MG63 (cell line): ENCODE measurements at regions not wholly inside any gene's neighbourhood (a gene's known extent, or its start where the extent isn't known, plus 50 kb on each side); places are given as distances from the start of the nearest gene placed in this dataset.

Source experiments
- DNase-seq: peaks from one replicate; pipeline ENCODE4 v3.0.0-alpha.2; 2020
- H3K27me3 ChIP-seq: fragments of 250-450 bp; sonication (Bioruptor Pico); 2 replicates; pipeline ENCODE4 v1.5.1; 2020; ENCODE audit warnings: mild to moderate bottlenecking, moderate library complexity
- H3K36me3 ChIP-seq: fragments of 250-450 bp; sonication (Bioruptor Pico); 2 replicates; pipeline ENCODE4 v1.5.1; 2020; ENCODE audit warnings: mild to moderate bottlenecking, moderate library complexity
- H3K4me3 ChIP-seq: fragments of 250-450 bp; sonication (Bioruptor Pico); 2 replicates; pipeline ENCODE4 v1.5.1; 2020; ENCODE audit warnings: mild to moderate bottlenecking, moderate library complexity
- H3K9me3 ChIP-seq: fragments of 250-450 bp; sonication (Bioruptor Pico); 2 replicates; pipeline ENCODE4 v1.5.1; 2020; ENCODE audit warnings: mild to moderate bottlenecking, moderate library complexity

DNA sequence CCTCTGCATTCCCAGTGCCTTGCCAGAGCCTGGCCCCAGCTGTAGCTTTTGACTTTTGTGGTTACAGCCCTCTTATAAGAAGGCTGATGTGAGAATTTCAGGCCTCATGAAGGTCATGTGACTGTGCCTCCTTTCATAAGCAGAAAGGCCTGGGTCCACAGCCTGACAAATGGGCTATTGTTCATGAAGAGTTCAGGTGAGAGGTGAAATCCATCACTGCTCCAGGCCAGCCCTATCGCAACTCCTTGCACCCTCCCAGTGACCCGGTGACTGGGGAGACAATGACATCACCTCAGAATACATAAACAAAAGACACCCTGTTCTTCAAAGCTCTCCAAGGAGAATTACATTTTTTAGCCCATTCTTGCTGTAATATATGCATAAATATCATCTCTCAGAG is 321.5 kb downstream of the PCNX1 start:
- DNase-seq, result no peak
- H3K9me3 ChIP-seq, result no peaks in the 10 kb centered on the region
- no peaks in the 10 kb centered on the region for H3K27me3 ChIP-seq
- no peaks in the 10 kb centered on the region for H3K36me3 ChIP-seq
- H3K4me3 ChIP-seq, result no peak overlapping the region

DNA sequence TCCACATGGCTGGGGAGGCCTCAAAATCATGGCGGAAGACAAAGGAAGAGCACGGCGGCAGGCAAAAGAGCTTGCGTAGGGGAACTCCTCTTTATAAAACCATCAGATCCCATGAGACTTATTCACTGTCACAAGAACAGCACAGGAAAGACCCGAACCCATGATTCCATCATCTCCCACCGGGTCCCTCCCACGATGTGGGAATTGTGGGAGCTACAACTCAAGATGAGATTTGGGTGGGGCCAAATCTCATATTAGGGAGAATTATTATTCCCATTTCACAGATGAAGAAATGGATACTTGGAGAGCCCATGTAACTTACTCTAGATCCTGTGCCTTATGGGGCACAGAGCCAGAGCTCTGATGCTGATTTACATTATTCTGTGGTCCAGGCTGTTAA is 322.6 kb downstream of the PCNX1 start:
- H3K27me3 ChIP-seq, result no peaks in the 10 kb centered on the region
- no peaks in the 10 kb centered on the region for H3K36me3 ChIP-seq
- H3K4me3 ChIP-seq, result no peak overlapping the region
- no peaks in the 10 kb centered on the region for H3K9me3 ChIP-seq
- no peak for DNase-seq

DNA sequence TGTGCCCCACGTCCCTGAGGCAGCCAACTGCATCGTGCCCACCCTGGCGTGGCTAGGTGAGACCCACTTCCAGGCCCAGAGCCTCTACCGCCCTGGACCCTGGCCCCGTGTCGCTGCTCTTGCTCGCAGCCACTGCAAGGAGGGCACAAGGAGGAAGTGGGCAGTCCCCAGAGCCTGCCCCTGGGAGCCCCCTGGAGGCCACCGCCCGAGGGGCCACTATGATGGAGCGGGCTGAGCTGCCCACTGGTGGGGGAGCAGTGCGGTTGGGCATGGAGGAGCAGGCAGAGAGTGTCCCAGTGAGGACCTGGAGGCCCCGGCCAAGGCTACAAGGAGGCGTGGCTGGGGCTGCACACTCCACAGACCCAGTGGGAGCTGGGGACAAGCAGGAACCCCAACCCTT is 323.6 kb downstream of the PCNX1 start:
- Histone ChIP-seq H3K4me3 (no peak overlapping the region), H3K27me3 (no peaks in the 10 kb centered on the region), H3K9me3 (no peaks in the 10 kb centered on the region), H3K36me3 (no peaks in the 10 kb centered on the region)
- DNase-seq, result no peak

DNA sequence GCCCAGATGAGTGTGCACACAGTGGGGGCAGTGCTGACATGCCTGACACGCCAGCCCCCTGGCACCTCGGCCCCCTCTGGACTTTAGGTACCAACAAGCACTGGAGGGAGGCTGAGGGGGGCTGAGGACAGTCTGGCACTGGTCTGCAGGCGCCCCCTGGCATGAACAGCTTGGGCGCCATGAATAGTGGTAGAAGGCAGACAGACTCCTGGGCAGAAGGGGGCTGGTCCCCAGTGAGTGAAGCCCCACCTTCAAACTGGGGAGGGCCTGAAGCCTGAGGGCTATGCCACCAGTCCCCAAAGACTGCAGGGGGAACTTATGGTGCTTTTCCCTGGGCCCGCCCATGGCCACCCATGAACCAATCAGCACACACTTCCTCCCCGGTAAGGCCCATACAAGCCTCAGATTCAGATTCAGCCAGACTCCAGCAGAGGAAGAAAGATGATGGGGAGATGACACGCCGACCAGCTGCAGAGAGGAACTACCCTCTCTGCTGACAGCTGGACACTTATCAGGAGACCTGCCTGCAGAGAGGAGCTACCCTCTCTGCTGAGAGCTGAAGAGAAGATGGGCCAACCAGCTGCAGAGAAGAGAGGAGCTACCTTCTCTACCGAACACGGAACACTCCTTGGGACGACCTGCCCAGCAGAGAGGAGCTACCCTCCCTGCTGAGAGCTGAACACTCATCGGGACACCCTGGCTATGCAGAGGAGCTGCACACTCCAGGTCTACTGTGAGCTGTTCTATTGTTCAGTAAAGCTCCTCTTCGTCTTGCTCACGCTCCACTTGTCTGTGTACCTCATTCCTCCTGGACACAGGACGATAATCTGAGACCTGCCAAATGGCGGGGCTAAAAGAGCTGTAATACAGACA is 324.5 kb downstream of the PCNX1 start:
- Histone ChIP-seq H3K27me3 (no peaks in the 10 kb centered on the region), H3K9me3 (no peaks in the 10 kb centered on the region), H3K4me3 (no peak overlapping the region), H3K36me3 (no peaks in the 10 kb centered on the region)
- DNase-seq, result no peak

DNA sequence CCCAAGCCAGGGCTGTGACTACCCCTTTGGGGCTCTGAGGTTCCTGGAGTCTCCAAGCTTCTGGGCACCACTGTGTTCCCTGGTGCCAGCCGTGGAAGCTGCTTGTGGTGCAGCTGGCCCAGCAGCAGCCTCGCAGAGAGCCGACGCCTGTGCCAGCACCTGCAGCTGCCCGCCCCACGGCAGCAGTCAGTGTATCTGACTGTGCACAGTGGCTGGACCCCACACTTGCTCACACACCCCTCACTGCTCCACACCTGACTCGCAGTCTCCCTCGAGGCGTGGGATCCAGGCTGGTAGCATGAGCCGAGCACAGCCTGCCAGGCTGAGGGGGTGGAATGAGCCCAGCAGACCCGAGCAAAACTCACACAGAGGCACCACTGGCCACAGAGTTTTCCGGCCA is 325.2 kb downstream of the PCNX1 start:
- no peaks in the 10 kb centered on the region for H3K36me3 ChIP-seq
- no peak for DNase-seq
- no peaks in the 10 kb centered on the region for H3K9me3 ChIP-seq
- H3K4me3 ChIP-seq, result no peak overlapping the region
- no peaks in the 10 kb centered on the region for H3K27me3 ChIP-seq

DNA sequence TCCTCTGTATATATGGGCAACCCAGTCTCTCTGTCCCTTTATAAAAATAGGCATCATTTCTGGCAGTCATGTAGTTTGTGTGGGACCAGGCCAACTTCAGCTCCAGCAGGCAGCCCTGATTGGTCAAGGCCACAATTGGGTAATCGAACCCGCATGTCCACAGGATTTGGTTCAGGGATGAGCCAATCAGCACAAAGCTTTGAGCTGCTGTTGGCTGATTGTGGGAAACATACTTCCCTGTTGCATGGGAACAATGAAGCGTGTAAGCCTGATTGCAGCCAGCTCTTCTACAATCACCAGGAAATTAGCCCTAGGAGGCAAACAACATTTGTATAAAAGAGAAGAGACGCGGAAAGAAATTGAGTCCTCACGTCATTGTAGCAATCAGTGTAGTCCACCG is 328.6 kb downstream of the PCNX1 start:
- no peak for DNase-seq
- no peaks in the 10 kb centered on the region for H3K27me3 ChIP-seq
- no peaks in the 10 kb centered on the region for H3K9me3 ChIP-seq
- no peak overlapping the region for H3K4me3 ChIP-seq
- no peaks in the 10 kb centered on the region for H3K36me3 ChIP-seq

DNA sequence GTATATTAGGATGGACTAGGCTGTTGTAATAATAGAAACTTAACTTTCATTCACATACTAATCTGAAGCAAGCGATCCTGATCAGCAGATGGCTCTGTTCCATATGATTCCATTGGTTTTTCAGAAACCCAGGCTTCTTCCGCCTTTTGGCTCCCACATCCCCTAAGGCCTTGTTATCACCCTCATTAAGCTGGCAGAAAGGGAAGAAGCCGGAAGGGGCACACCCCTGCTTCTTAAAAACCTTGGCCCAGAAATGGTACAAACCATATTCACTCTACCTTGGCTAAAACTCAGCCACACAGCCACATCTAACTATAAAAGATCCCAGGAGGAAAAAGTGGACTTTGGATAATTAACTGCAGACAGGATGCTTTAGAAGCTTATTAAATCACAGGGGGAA is 329.2 kb downstream of the PCNX1 start:
- Histone ChIP-seq H3K27me3 (no peaks in the 10 kb centered on the region), H3K36me3 (no peaks in the 10 kb centered on the region), H3K4me3 (no peak overlapping the region), H3K9me3 (no peaks in the 10 kb centered on the region)
- DNase-seq, result no peak

DNA sequence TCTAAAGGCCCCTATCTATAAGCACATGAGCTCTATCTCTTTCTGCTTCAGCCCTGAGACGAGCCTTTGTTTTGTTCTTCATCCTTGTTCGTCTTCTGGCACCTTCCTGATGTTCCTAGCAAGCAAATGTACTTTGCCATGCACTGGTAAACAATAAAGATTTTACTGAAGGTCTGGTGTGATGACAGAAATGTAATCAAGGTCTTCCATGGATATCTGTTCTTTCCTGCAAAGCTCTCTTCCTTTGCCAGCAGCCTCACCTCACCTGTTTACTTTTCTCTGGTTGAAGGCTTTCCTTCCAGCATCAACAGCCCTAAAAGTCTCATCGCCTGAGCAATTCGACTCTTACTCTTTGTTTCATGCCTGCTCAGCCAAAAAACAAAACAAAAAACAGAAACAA is 330.3 kb downstream of the PCNX1 start:
- H3K9me3 ChIP-seq, result no peaks in the 10 kb centered on the region
- H3K36me3 ChIP-seq, result no peaks in the 10 kb centered on the region
- H3K27me3 ChIP-seq, result no peaks in the 10 kb centered on the region
- DNase-seq, result no peak
- no peak overlapping the region for H3K4me3 ChIP-seq

DNA sequence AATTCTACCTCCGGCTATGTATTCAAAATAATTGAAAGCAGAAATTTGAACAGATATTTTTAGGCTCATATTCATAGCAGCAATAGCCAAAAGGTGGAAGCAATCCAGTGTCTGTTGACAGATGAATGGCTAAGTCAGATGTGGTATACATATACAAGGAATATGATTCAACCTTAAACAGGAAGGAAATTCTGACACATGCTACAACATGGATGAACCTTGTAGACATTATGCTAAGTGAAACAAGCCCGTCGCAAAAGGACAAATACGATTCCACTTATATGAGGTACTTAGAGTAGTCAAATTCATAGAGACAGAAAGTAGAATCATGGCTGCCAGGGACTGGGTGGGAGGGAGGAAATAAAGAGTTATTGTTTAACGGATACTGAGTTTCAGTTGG is 331.6 kb downstream of the PCNX1 start:
- no peaks in the 10 kb centered on the region for H3K27me3 ChIP-seq
- no peak for DNase-seq
- no peaks in the 10 kb centered on the region for H3K36me3 ChIP-seq
- no peaks in the 10 kb centered on the region for H3K9me3 ChIP-seq
- H3K4me3 ChIP-seq, result no peak overlapping the region

DNA sequence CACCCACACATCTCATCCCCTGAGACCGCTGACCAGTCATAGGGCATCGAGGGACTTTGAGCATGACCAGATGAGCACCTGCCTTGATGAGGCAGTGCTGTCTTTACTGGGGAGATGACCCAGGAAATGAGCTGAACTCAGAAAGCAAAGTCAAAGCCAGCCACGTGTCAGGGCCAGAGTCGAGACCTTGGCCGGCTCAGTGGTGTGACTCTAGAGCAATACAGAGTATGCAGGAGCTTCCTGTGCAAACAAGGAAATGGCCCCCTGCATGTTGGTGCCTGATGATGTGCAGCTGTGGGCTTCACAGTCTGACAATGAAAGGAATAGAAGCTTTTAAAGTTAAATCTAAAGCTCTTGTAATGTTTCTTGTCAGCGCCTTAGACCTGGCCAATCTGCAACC is 332.9 kb downstream of the PCNX1 start:
- Histone ChIP-seq H3K9me3 (no peaks in the 10 kb centered on the region), H3K36me3 (no peaks in the 10 kb centered on the region), H3K4me3 (no peak overlapping the region), H3K27me3 (no peaks in the 10 kb centered on the region)
- DNase-seq, result no peak

DNA sequence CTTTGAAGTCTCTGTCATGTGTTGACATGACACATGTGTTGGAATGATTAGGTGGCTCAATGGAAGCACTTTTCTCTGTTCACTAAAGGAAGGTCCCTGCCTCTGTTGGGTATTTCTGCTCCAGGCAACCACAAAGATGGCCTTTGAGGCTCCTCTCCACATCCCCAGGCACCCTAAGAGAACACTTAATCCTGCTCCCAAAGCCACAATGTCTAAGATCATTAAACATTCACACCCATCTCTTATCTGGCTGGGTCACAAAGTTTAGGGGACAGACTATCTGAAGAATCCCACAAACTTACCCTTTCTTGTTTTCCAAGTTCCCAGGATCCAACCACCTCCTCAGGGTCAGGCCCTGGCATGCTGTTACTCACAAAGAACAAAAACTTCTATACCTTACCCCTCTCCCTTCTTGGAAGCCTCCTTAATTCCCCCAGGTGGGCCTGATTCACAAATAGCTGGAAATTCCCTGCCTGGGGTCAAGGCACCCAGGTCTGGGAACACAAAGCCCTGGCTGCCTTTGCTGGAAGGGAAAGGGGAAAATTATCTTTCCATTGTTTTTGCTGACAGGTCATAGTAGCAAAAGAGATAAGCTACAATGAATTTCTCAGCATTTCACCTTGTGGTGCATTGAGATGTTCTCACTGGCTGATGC is 333.7 kb downstream of the PCNX1 start:
- H3K9me3 ChIP-seq, result no peaks in the 10 kb centered on the region
- H3K36me3 ChIP-seq, result no peaks in the 10 kb centered on the region
- no peak overlapping the region for H3K4me3 ChIP-seq
- H3K27me3 ChIP-seq, result no peaks in the 10 kb centered on the region
- DNase-seq, result no peak

DNA sequence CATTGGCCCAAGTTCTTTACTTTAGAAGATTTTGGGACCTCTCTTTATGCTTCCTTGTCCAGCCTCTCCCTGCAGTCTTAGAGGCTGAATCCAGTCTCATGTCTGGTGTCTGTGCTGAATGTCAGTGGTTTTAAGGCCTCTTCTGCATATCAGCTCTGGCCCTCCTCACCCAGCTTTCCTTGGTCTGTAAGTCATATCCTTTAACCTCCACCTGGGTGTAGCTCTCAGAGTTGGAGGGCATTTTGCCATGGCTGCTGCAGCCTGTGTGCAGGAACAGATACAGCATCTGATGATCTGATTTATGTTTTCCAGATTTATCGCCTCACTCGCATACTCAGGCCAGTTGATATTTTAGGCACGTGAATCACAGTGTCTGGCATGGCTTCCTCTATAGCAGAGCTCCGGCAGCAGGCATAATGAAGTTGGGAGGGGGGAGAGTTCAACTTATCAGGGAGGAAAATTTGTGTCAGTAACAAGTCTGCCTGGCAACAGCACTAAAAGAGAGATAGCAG is 335.0 kb downstream of the PCNX1 start:
- H3K27me3 ChIP-seq, result no peaks in the 10 kb centered on the region
- DNase-seq, result peak; percentile 54
- H3K36me3 ChIP-seq, result no peaks in the 10 kb centered on the region
- no peaks in the 10 kb centered on the region for H3K9me3 ChIP-seq
- no peak overlapping the region for H3K4me3 ChIP-seq

DNA sequence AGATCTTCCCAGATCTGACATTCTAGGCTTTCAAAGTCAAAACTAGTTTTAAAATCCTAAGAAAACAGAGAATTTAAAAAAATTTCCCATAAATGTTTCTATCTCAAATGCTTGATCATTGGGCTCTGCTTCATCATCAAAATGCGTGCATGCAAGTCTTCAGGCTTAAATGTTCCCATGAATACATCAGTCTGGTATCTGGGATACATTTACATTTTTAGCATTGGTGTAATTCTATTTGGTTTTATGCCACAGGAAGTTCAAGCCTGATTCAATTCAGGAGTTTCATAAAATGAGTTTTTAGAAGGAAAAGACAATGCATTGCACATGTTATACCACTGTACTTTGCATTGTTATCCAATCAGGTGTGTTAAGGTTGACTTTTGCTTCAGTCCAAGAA is 336.4 kb downstream of the PCNX1 start:
- H3K9me3 ChIP-seq, result no peaks in the 10 kb centered on the region
- no peaks in the 10 kb centered on the region for H3K36me3 ChIP-seq
- H3K4me3 ChIP-seq, result no peak overlapping the region
- no peaks in the 10 kb centered on the region for H3K27me3 ChIP-seq
- no peak for DNase-seq

DNA sequence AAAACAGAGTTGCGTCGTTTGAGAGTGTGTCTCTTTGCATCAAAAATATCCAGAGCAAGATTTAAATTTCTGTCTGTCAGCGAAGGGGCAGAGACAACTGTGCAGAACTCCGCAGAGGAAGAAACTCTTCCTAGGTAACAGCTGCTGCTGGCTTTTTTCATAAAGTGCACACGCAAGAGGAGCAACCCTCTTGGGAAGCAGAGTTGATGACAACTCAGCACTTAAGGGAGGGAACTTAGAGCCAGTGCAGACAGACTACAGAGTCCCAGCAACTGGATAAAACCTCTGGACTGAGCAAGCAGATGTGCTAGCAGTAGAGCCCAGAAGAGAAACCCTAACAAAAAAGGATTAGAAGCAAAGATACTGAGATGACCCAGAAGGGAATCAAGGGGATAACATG is 337.1 kb downstream of the PCNX1 start:
- H3K27me3 ChIP-seq, result no peaks in the 10 kb centered on the region
- no peaks in the 10 kb centered on the region for H3K9me3 ChIP-seq
- no peak overlapping the region for H3K4me3 ChIP-seq
- DNase-seq, result no peak
- H3K36me3 ChIP-seq, result no peaks in the 10 kb centered on the region

DNA sequence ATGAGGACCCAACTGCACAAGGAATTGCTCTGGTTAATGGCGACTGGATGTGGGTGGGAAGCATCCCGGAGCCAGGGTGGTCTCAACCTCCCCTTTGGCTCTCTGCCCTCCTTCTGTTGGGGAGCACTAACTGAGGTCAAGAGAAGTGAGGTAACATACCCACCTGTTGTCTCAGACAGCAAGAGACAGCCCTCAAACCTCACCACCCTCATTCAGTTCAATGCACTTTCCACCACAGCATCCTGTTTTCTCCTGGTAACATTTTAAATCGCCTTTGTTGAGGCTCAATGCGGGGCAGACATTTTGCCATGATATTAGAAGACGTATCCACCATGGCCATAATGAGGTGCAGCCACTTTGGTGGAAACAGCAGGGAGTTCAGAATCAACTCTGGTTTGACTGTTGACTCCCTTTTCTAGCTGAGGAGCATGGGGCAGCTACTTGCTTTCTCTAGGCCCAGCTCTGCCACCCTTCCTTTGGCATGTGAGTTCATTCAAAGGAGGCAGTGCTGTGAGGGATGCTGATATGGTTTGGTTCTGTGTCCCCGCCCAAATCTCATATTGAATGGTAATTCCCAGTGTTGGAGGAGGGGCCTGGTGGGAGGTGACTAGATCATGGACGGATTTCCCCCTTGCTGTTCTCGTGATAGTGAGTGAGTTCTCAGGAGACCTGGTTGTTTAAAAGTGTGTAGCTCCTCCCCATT is 338.6 kb downstream of the PCNX1 start:
- no peaks in the 10 kb centered on the region for H3K36me3 ChIP-seq
- H3K27me3 ChIP-seq, result no peaks in the 10 kb centered on the region
- no peaks in the 10 kb centered on the region for H3K9me3 ChIP-seq
- no peak for DNase-seq
- no peak overlapping the region for H3K4me3 ChIP-seq

DNA sequence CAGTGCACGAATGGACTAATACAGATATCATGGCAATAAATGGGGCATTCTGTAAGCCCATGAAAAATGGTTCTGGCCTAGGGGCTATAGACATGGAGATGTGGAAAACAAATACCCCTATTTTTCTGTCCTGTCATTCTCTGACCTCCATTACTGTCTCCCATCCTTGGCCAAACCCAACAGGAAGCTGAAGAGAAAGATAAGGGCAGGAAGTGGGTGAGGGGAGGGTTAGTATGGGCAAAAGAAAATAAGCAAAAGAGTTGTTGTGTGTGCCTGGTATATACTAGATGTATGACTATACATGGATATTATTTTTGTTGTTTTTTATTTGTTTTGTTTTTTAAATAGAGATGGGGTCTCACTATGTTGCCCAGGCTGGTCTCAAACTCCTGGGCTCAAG is 339.3 kb downstream of the PCNX1 start:
- no peak for DNase-seq
- H3K4me3 ChIP-seq, result no peak overlapping the region
- H3K9me3 ChIP-seq, result no peaks in the 10 kb centered on the region
- H3K36me3 ChIP-seq, result no peaks in the 10 kb centered on the region
- H3K27me3 ChIP-seq, result no peaks in the 10 kb centered on the region

DNA sequence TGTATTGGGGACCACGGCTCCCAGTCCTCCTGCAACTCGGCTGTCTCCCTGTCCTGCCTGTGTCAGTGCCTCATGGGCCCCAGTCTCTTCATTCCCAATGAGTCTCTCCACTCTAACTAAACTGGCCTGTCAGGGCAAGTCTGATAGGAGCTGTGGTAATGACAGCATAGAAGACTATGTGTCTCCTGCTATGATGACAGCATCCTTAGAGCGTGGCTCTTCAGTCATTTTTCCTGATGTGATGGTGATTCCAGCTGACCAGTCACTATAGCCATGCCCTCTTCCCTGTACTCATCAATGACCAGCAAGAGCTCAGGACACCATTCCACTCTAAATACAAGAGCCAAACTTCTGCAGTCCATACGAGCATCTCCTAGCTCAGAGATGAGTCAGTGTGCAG is 339.8 kb downstream of the PCNX1 start:
- Histone ChIP-seq H3K4me3 (no peak overlapping the region), H3K27me3 (no peaks in the 10 kb centered on the region), H3K36me3 (no peaks in the 10 kb centered on the region), H3K9me3 (no peaks in the 10 kb centered on the region)
- DNase-seq, result no peak
